GM20000 (cell line): ENCODE measurements at regions not wholly inside any gene's neighbourhood (a gene's known extent, or its start where the extent isn't known, plus 50 kb on each side); places are given as distances from the start of the nearest gene placed in this dataset.

Source experiments
- DNase-seq: peaks from one replicate; pipeline ENCODE4 v3.0.0; 2012; ENCODE audit warnings: low spot score
- TF ChIP-seq, protein P1 (sequence below): IDR thresholded peaks from 2 replicates; pipeline ENCODE4 v1.5.1; 2012; ENCODE audit warnings: mild to moderate bottlenecking, control low read depth; ENCODE audit errors: extremely low read depth, missing control alignments

DNA sequence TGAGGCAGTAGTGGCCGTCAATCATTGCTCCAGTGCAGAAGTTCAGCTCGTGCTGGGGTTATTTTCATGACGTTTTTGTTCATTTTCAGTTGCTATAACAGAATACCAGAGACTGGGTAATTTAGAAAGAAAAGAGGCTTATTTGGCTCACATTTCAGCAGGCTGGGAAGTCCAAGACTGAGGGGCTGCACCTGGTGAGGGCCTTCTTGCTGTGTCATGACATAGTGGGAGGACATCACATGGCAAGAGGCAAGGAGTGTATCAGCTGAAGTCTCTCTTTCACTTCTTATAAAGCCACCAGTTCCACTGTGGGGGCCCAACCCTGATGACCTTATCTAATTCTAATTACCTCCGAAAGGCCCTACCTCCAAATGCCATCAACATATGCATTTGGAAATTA, 58.0 kb upstream of the DPP10 start:
- DNase-seq: no peak
- TF ChIP-seq, protein P1, sequence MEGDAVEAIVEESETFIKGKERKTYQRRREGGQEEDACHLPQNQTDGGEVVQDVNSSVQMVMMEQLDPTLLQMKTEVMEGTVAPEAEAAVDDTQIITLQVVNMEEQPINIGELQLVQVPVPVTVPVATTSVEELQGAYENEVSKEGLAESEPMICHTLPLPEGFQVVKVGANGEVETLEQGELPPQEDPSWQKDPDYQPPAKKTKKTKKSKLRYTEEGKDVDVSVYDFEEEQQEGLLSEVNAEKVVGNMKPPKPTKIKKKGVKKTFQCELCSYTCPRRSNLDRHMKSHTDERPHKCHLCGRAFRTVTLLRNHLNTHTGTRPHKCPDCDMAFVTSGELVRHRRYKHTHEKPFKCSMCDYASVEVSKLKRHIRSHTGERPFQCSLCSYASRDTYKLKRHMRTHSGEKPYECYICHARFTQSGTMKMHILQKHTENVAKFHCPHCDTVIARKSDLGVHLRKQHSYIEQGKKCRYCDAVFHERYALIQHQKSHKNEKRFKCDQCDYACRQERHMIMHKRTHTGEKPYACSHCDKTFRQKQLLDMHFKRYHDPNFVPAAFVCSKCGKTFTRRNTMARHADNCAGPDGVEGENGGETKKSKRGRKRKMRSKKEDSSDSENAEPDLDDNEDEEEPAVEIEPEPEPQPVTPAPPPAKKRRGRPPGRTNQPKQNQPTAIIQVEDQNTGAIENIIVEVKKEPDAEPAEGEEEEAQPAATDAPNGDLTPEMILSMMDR: no peak

DNA sequence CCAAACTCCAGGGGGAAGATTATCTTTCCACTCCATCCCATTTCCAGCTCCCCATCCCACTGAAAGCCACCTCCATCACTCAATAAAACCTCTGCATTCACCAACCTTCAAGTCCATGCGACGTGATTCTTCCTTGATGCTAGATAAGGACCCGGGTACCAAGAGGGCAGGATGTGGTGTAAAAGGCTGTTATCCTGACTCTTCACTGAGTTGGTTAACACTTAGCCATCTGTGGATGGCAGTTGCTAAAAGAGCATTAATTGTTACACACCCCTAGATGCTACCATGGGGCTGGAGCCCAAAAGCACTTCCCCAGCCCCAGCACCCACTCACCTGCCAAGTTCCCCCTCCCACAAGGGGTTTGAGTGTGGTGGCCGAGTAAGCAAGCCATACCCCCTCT, 53.4 kb upstream of the DPP10 start:
- TF ChIP-seq, protein P1: no peak
- no peak for DNase-seq
